H1 (cell line): ENCODE measurements at regions not wholly inside any gene's neighbourhood (a gene's known extent, or its start where the extent isn't known, plus 50 kb on each side); places are given as distances from the start of the nearest gene placed in this dataset.

Experiments
- CTCF ChIA-PET: fragments of 300-600 bp; sonication (Branson Sonifier 250); formaldehyde crosslinking; loops from one replicate; lab custom pipeline; 2021; ENCODE audit not compliant: partially characterized antibody; lab: Charles Lee
- POLR2A ChIA-PET: fragments of 300-600 bp; sonication (Branson Sonifier 250); formaldehyde crosslinking; loops from one replicate; lab custom pipeline; 2021; ENCODE audit warnings: inconsistent platforms; ENCODE audit not compliant: partially characterized antibody; lab: Charles Lee
- DNase-seq, 2 experiments: peaks; one replicate each; pipeline versions ENCODE4 v3.0.0 to v3.0.0-alpha.2; 2010 to 2022; ENCODE audit warnings: low spot score in 2 of 2, low read depth in 1 of 2, mixed read lengths in 1 of 2
- FAIRE-seq: peaks from 2 replicates; lab custom pipeline; 2011; peaks lifted over from hg19 to GRCh38; lab: Jason Lieb, UNC
- H2AFZ ChIP-seq: 2 replicates; pipeline ENCODE4 v1.8.1; 2012; ENCODE audit warnings: low read length, inconsistent platforms
- H2AK5ac ChIP-seq: 2 replicates; pipeline ENCODE4 v1.6.1; 2013; ENCODE audit warnings: low read depth, low read length
- H2BK120ac ChIP-seq: replicated peaks from 2 replicates; pipeline ENCODE3; 2013; ENCODE audit warnings: low read depth, low read length, inconsistent platforms
- H2BK12ac ChIP-seq: 2 replicates; pipeline ENCODE4 v1.6.1; 2013; ENCODE audit warnings: low read depth, low read length
- H2BK15ac ChIP-seq: 2 replicates; pipeline ENCODE4 v1.6.1; 2013; ENCODE audit warnings: low read length
- H2BK20ac ChIP-seq: 2 replicates; pipeline ENCODE4 v1.6.1; 2013; ENCODE audit warnings: low read length
- H2BK5ac ChIP-seq: 2 replicates; pipeline ENCODE4 v1.6.1; 2013; ENCODE audit warnings: low read depth, low read length
- H3K14ac ChIP-seq: 2 replicates; pipeline ENCODE4 v1.6.1; 2013; ENCODE audit warnings: inconsistent platforms; ENCODE audit not compliant: insufficient read length
- H3K18ac ChIP-seq: 2 replicates; pipeline ENCODE4 v1.6.1; 2013; ENCODE audit warnings: low read length; ENCODE audit errors: extremely low read depth
- H3K23ac ChIP-seq: 2 replicates; pipeline ENCODE4 v1.6.1; 2013; ENCODE audit warnings: inconsistent platforms; ENCODE audit not compliant: insufficient read length
- H3K23me2 ChIP-seq: 2 replicates; pipeline ENCODE4 v1.6.1; 2013; ENCODE audit warnings: low read depth, low read length
- H3K27ac ChIP-seq: 2 replicates; pipeline ENCODE4 v1.6.1; 2011; ENCODE audit warnings: low read depth, low read length, inconsistent platforms
- H3K27me3 ChIP-seq, 4 experiments: replicated peaks in 1 of 4; 1 replicate in 1 of 4; 2 replicates in 3 of 4; pipeline versions ENCODE4 v1.6.1 to v1.8.1; 2011 to 2013; ENCODE audit warnings: low read length in 3 of 4, mild to moderate bottlenecking in 3 of 4, inconsistent platforms in 2 of 4, mixed read lengths in 2 of 4, moderate library complexity in 1 of 4; ENCODE audit not compliant: control insufficient read depth in 3 of 4, insufficient read depth in 3 of 4; ENCODE audit errors: extremely low read depth in 1 of 4
- H3K36me3 ChIP-seq, 4 experiments: 2 replicates each; pipeline versions ENCODE4 v1.6.1 to v1.8.1; 2011 to 2013; ENCODE audit warnings: mild to moderate bottlenecking in 4 of 4, low read length in 3 of 4, moderate library complexity in 2 of 4, control low read depth in 1 of 4, inconsistent platforms in 1 of 4; ENCODE audit not compliant: insufficient read depth in 4 of 4, control insufficient read depth in 2 of 4
- H3K4ac ChIP-seq: replicated peaks from 2 replicates; pipeline ENCODE3; 2013; ENCODE audit warnings: low read length, low read depth, mixed read lengths, inconsistent platforms; ENCODE audit not compliant: insufficient read length
- H3K4me1 ChIP-seq, 4 experiments: replicated peaks in 1 of 4; 1 replicate in 1 of 4; 2 replicates in 3 of 4; pipeline versions ENCODE4 v1.6.1 to v1.8.1; 2011 to 2013; ENCODE audit warnings: low read length in 3 of 4, inconsistent platforms in 2 of 4, mixed read lengths in 1 of 4; ENCODE audit not compliant: insufficient read depth in 4 of 4, control insufficient read depth in 3 of 4
- H3K4me2 ChIP-seq, 2 experiments: 2 replicates each; pipeline versions ENCODE4 v1.6.1 to v1.8.1; 2011 to 2013; ENCODE audit warnings: low read depth in 2 of 2, low read length in 2 of 2, control low read depth in 1 of 2, inconsistent platforms in 1 of 2, mild to moderate bottlenecking in 1 of 2; ENCODE audit not compliant: insufficient read depth in 1 of 2
- H3K4me3 ChIP-seq, 4 experiments: fragments of 200-600, 300-600 bp in 1 of 4; sonication (generic), shearing (Covaris generic), sonication (Bioruptor Twin) in 1 of 4; 2 replicates each; pipeline versions ENCODE4 v1.5.1 to v1.8.1; 2011 to 2016; ENCODE audit warnings: low read length in 4 of 4, low read depth in 3 of 4, control low read depth in 2 of 4, inconsistent platforms in 2 of 4, mild to moderate bottlenecking in 2 of 4, mixed read lengths in 1 of 4, moderate library complexity in 1 of 4; ENCODE audit not compliant: insufficient read depth in 2 of 4; ENCODE audit errors: extremely low read depth in 1 of 4
- H3K56ac ChIP-seq: replicated peaks from 2 replicates; pipeline ENCODE3; 2013; ENCODE audit warnings: low read depth, mild to moderate bottlenecking, mixed read lengths, low read length, inconsistent platforms; ENCODE audit not compliant: insufficient read length
- H3K79me1 ChIP-seq: 2 replicates; pipeline ENCODE4 v1.6.1; 2013; ENCODE audit warnings: low read depth, low read length, control low read depth
- H3K79me2 ChIP-seq, 2 experiments: 2 replicates each; pipeline versions ENCODE4 v1.6.1 to v1.8.1; 2012 to 2013; ENCODE audit warnings: low read length in 2 of 2, mild to moderate bottlenecking in 2 of 2, inconsistent platforms in 1 of 2; ENCODE audit not compliant: insufficient read depth in 2 of 2, control insufficient read depth in 1 of 2
- H3K9ac ChIP-seq, 4 experiments: replicated peaks in 1 of 4; 1 replicate in 1 of 4; 2 replicates in 3 of 4; pipeline versions ENCODE4 v1.6.1 to v1.8.1; 2011 to 2013; ENCODE audit warnings: low read depth in 3 of 4, low read length in 3 of 4, control low read depth in 2 of 4, mild to moderate bottlenecking in 2 of 4, moderate library complexity in 2 of 4, inconsistent platforms in 1 of 4; ENCODE audit errors: extremely low read depth in 1 of 4
- H3K9me3 ChIP-seq, 2 experiments: 2 replicates each; pipeline versions ENCODE4 v1.6.1 to v1.8.1; 2012 to 2013; ENCODE audit warnings: mild to moderate bottlenecking in 2 of 2, moderate library complexity in 2 of 2, control low read depth in 1 of 2, inconsistent platforms in 1 of 2, low read depth in 1 of 2, low read length in 1 of 2, mixed read lengths in 1 of 2; ENCODE audit not compliant: insufficient read depth in 2 of 2
- H4K20me1 ChIP-seq, 2 experiments: replicated peaks in 1 of 2; 2 replicates each; pipeline versions ENCODE3 to v1.8.1; 2011 to 2013; ENCODE audit warnings: inconsistent platforms in 2 of 2, low read length in 2 of 2, mild to moderate bottlenecking in 1 of 2; ENCODE audit not compliant: insufficient read depth in 2 of 2, control insufficient read depth in 1 of 2
- H4K5ac ChIP-seq: 2 replicates; pipeline ENCODE4 v1.6.1; 2013; ENCODE audit warnings: low read length, low read depth, mixed read lengths, inconsistent platforms; ENCODE audit not compliant: insufficient read length
- H4K8ac ChIP-seq: 2 replicates; pipeline ENCODE4 v1.8.0; 2013; ENCODE audit warnings: mild to moderate bottlenecking, moderate library complexity, low read length, inconsistent platforms; ENCODE audit not compliant: insufficient read depth; ENCODE audit errors: extremely low read depth
- H4K91ac ChIP-seq: replicated peaks from 2 replicates; pipeline ENCODE3; 2013; ENCODE audit warnings: low read length, mixed read lengths, inconsistent platforms; ENCODE audit not compliant: insufficient read length
- POU5F1 ChIP-seq: IDR thresholded peaks from 2 replicates; pipeline ENCODE4 v1.6.1; 2011; ENCODE audit warnings: low read depth, mild to moderate bottlenecking, low read length, moderate library complexity
- WGBS, 2 experiments: shearing (Covaris generic) in 1 of 2; methylation state at CpG; one replicate each; pipeline versions ENCODE4 v1.1.6 to v1.1.7; 2013 to 2015; ENCODE audit warnings: low lambda C conversion rate in 2 of 2, mixed read lengths in 2 of 2, inconsistent platforms in 1 of 2, low coverage in 1 of 2, missing lambda C conversion rate in 1 of 2; ENCODE audit not compliant: insufficient replicate concordance in 2 of 2, insufficient coverage in 1 of 2, insufficient read length in 1 of 2; ENCODE audit errors: extremely low coverage in 1 of 2, missing lambda C conversion rate in 1 of 2; 5-methylcytosine and 5-hydroxymethylcytosine counted together

- Histone ChIP-seq H3K18ac (no peak overlapping the region), H2BK15ac (no peak overlapping the region), H2AFZ (no peak overlapping the region), H3K27ac (no peak overlapping the region), H3K4me1 (0 out of 7 replicates have a peak, but pooled peaks cover 0 to 2% (median 0%) of the 10 kb centered on the region in 4 experiments), H3K23me2 (no peaks in the 10 kb centered on the region; the same call in 1 of the 2 replicates), H3K4ac (peak overlapping the region; percentile 94), H4K91ac (no peak overlapping the region), H3K36me3 (no peaks in the 10 kb centered on the region), H2BK12ac (0 out of 2 replicates have a peak overlapping the region, but pooled peaks have one; percentile 54), H3K9ac (no peak overlapping the region), H3K9me3 (no peaks in the 10 kb centered on the region), H3K79me2 (no peaks in the 10 kb centered on the region), H2BK20ac (no peak overlapping the region), H3K4me2 (no peak overlapping the region), H3K56ac (no peak overlapping the region), H4K20me1 (no peaks in the 10 kb centered on the region), H4K8ac (no peak overlapping the region), H3K27me3 (no peaks in the 10 kb centered on the region), H3K4me3 (no peak overlapping the region), H3K14ac (no peak overlapping the region), H2BK120ac (no peak overlapping the region), H3K23ac (no peak overlapping the region), H4K5ac (no peak overlapping the region), H2AK5ac (no peak overlapping the region), H2BK5ac (no peak overlapping the region), H3K79me1 (no peaks in the 10 kb centered on the region)
- no peak for FAIRE-seq
- CTCF ChIA-PET = interaction anchor here (1.3 kb wide), 1 partner anchor 33 kb away, joined by 3 read pairs; no protein-coding TSS in a partner anchor
- WGBS, 2 experiments = 88% methylated on average over 2 of the region's 2 CpGs; no CpG with 5 or more reads in 1 of the 2 experiments
- no peak for DNase-seq
- POLR2A ChIA-PET = no interaction called here
- TF ChIP-seq POU5F1 = no peak
These were observed 425.1 kb upstream of the ADAMTS5 start for GRCh38 chr21:27391990-27392389.
